ENCODE measurements at regions not wholly inside any gene's neighbourhood (a gene's known extent, or its start where the extent isn't known, plus 50 kb on each side); places are given as distances from the start of the nearest gene placed in this dataset.

- no peak for DNase-seq (ENCODE audit: low spot score)
Measured at GRCh38 chr17:77501751-77502625, 361.2 kb downstream of the SEC14L1 start.

- no peak for DNase-seq (ENCODE audit: low spot score)
Measured at GRCh38 chr17:77502626-77503292, 362.0 kb downstream of the SEC14L1 start.

GRCh38 chr17:77503293-77503655 is 362.5 kb downstream of the SEC14L1 start:
- no peak for DNase-seq (ENCODE audit: low spot score)

GRCh38 chr17:77503916-77504651 is 363.3 kb downstream of the SEC14L1 start:
- no peak for DNase-seq (ENCODE audit: low spot score)

- DNase-seq (ENCODE audit: low spot score) = no peak
Measured at GRCh38 chr17:77504652-77505155, 363.9 kb downstream of the SEC14L1 start.

GRCh38 chr17:77505181-77505639 is 364.4 kb downstream of the SEC14L1 start:
- DNase-seq (ENCODE audit: low spot score) = no peak

GRCh38 chr17:77506371-77506991 is 365.7 kb downstream of the SEC14L1 start:
- DNase-seq (ENCODE audit: low spot score) = no peak

- no peak for DNase-seq (ENCODE audit: low spot score)
Measured at GRCh38 chr17:77507111-77507885, 366.5 kb downstream of the SEC14L1 start.

- no peak for DNase-seq (ENCODE audit: low spot score)
Measured at GRCh38 chr17:77508047-77508715, 367.4 kb downstream of the SEC14L1 start.

- DNase-seq (ENCODE audit: low spot score) = no peak
Measured at GRCh38 chr17:77509089-77509488, 368.3 kb downstream of the SEC14L1 start.

GRCh38 chr17:77509599-77509998 is 368.8 kb downstream of the SEC14L1 start:
- DNase-seq (ENCODE audit: low spot score) = no peak

GRCh38 chr17:77510133-77510796 is 369.5 kb downstream of the SEC14L1 start:
- no peak for DNase-seq (ENCODE audit: low spot score)

- no peak for DNase-seq (ENCODE audit: low spot score)
Measured at GRCh38 chr17:77511514-77512061, 370.8 kb downstream of the SEC14L1 start.

GRCh38 chr17:77512062-77512946 is 371.5 kb downstream of the SEC14L1 start:
- DNase-seq (ENCODE audit: low spot score) = no peak

GRCh38 chr17:77513045-77513444 is 372.3 kb downstream of the SEC14L1 start:
- no peak for DNase-seq (ENCODE audit: low spot score)

GRCh38 chr17:77515227-77515626 is 374.5 kb downstream of the SEC14L1 start:
- DNase-seq (ENCODE audit: low spot score) = no peak

- DNase-seq (ENCODE audit: low spot score) = no peak
Measured at GRCh38 chr17:77516902-77517301, 376.1 kb downstream of the SEC14L1 start.

- no peak for DNase-seq (ENCODE audit: low spot score)
Measured at GRCh38 chr17:77521076-77521475, 380.3 kb downstream of the SEC14L1 start.

- no peak for DNase-seq (ENCODE audit: low spot score)
Measured at GRCh38 chr17:77523540-77523939, 382.8 kb downstream of the SEC14L1 start.

All from HuH-7.5 (cell line).